Right lobe of liver (tissue), 6 donors: ENCODE measurements at regions not wholly inside any gene's neighbourhood (a gene's known extent, or its start where the extent isn't known, plus 50 kb on each side); places are given as distances from the start of the nearest gene placed in this dataset.
"Not testable (repeated sequence)": the region's sequence is repeated elsewhere in the genome, so short reads cannot be mapped to it uniquely, and the experiment has no call there.

ENCODE experiments used
- ATAC-seq, 4 donors: fragments of 200-7000 bp; cut with Tn5 transposase; one replicate each; pipeline ENCODE4 v1.9.1; 2020; ENCODE audit warnings: mild to moderate bottlenecking in 4 of 4, moderate library complexity in 4 of 4
- DNase-seq, 3 donors: peaks; one replicate each; pipeline ENCODE4 v3.0.0-alpha.2; 2020
- H3K27ac ChIP-seq, 3 donors: fragments of 200-600 bp; one replicate each; pipeline ENCODE4 v1.8.0; 2022
- H3K27me3 ChIP-seq, 2 donors: fragments of 200-600 bp; one replicate each; pipeline ENCODE4 v1.8.0; 2022
- H3K36me3 ChIP-seq, 4 donors: fragments of 200-600 bp; sonication (generic) in 1 of 4; one replicate each; pipeline versions ENCODE4 v1.5.1 to v1.8.0; 2017 to 2022; ENCODE audit warnings: control low read depth in 1 of 4
- H3K4me1 ChIP-seq, 4 donors: fragments of 200-600 bp; sonication (generic) in 1 of 4; one replicate each; pipeline versions ENCODE4 v1.5.1 to v1.8.0; 2017 to 2022; ENCODE audit warnings: control low read depth in 1 of 4
- H3K4me3 ChIP-seq, 3 donors: fragments of 200-600 bp; one replicate each; pipeline ENCODE4 v1.8.0; 2022
- H3K9me3 ChIP-seq, 4 donors: fragments of 200-600 bp; sonication (generic) in 1 of 4; one replicate each; pipeline versions ENCODE4 v1.5.1 to v1.8.0; 2017 to 2022; ENCODE audit warnings: control low read depth in 1 of 4
- CTCF ChIP-seq, 4 donors: fragments of 200-600 bp in 3 of 4; fragments of 450-650 bp in 1 of 4; IDR thresholded peaks; one replicate each; pipeline versions ENCODE4 v1.5.1 to v1.8.0; 2016 to 2022; ENCODE audit warnings: antibody characterized with exemption in 4 of 4, mild to moderate bottlenecking in 2 of 4
- POLR2A ChIP-seq: fragments of 450-650 bp; IDR thresholded peaks from one replicate; pipeline ENCODE4 v1.6.1; 2017; ENCODE audit warnings: antibody characterized with exemption, mild to moderate bottlenecking
- WGBS: methylation state at CpG from one replicate; pipeline ENCODE4 v1.1.6; 2018; ENCODE audit warnings: low coverage, low lambda C conversion rate; ENCODE audit not compliant: insufficient coverage; ENCODE audit errors: missing lambda C conversion rate; 5-methylcytosine and 5-hydroxymethylcytosine counted together
- intact Hi-C, 2 donors: fragments of 100-400 bp; cut with DNase I; formaldehyde crosslinking; loops; one replicate each; pipeline versions ENCODE4 v1.11.2 to v1.14.1; 2022
- donor health status: DM: no; HTN: yes; CAD: no.
- donor health status: DM: no; HTN: no; CAD: no.
- donor health status: DM: no; HTN: no; CAD: no.
- donor health status: DM: no; HTN: yes; CAD: no.
- donor health status: DM: no; HTN: yes; CAD: no.

GRCh38 chr16:52676959-52677358, 130.0 kb upstream of the TOX3 start:
- Histone ChIP-seq H3K27me3 (no peaks in the 10 kb centered on the region), H3K4me3 (no peak overlapping the region), H3K9me3 (no peaks in the 10 kb centered on the region), H3K36me3 (no peaks in the 10 kb centered on the region), H3K4me1 (peaks cover 0 to 3% (median 0%) of the 10 kb centered on the region in 4 donors), H3K27ac (no peak overlapping the region)
- intact Hi-C loops = no loop called here
- DNase-seq (no peak), ATAC-seq (peak in 1 of 4 donors; percentile 45)
- no peak for TF ChIP-seq CTCF (IDR thresholded peaks at IDR 0.05)
- no peak for TF ChIP-seq POLR2A

GRCh38 chr16:52671590-52671989, 124.6 kb upstream of the TOX3 start:
- no peaks in the 10 kb centered on the region for H3K4me1 ChIP-seq
- intact Hi-C loops = no loop called here
- TF ChIP-seq POLR2A = no peak
- no peak for TF ChIP-seq CTCF (IDR thresholded peaks at IDR 0.05)
- no peak for ATAC-seq
- WGBS = 79% methylated on average over 1 of the region's 1 CpG
- H3K27ac ChIP-seq = no peak overlapping the region
- no peak for DNase-seq
- no peaks in the 10 kb centered on the region for H3K9me3 ChIP-seq
- H3K4me3 ChIP-seq = no peak overlapping the region
- no peaks in the 10 kb centered on the region for H3K36me3 ChIP-seq
- no peaks in the 10 kb centered on the region for H3K27me3 ChIP-seq

GRCh38 chr16:52657924-52658323, 111.0 kb upstream of the TOX3 start:
- H3K4me3 ChIP-seq = no peak overlapping the region
- H3K9me3 ChIP-seq = peaks cover 0 to 7% (median under 1%) of the 10 kb centered on the region in 4 donors
- no peak overlapping the region for H3K27ac ChIP-seq
- no peaks in the 10 kb centered on the region for H3K27me3 ChIP-seq
- H3K36me3 ChIP-seq = no peaks in the 10 kb centered on the region
- DNase-seq = no peak
- intact Hi-C loops = no loop called here
- TF ChIP-seq CTCF (IDR thresholded peaks at IDR 0.05) (no peak), POLR2A (no peak)
- ATAC-seq = no peak
- H3K4me1 ChIP-seq = no peaks in the 10 kb centered on the region
- 70% methylated on average over 2 of the region's 3 CpGs for WGBS

GRCh38 chr16:52655916-52656315, 109.0 kb upstream of the TOX3 start:
- ATAC-seq, H3K4me1 ChIP-seq, intact Hi-C loops: not testable (repeated sequence)

GRCh38 chr16:52655156-52655555, 108.2 kb upstream of the TOX3 start:
- DNase-seq, H3K27ac ChIP-seq, H3K27me3 ChIP-seq, H3K4me3 ChIP-seq, H3K36me3 ChIP-seq, H3K9me3 ChIP-seq, intact Hi-C loops, ATAC-seq, H3K4me1 ChIP-seq: not testable (repeated sequence)
- WGBS = 85% methylated on average over 9 of the region's 17 CpGs

More at GRCh38 chr16:52655916-52656315, 109.0 kb upstream of the TOX3 start:
- WGBS = 55% methylated on average over 4 of the region's 7 CpGs
- not testable (repeated sequence) for H3K9me3 ChIP-seq, H3K36me3 ChIP-seq, DNase-seq, H3K4me3 ChIP-seq, H3K27ac ChIP-seq, H3K27me3 ChIP-seq

GRCh38 chr16:52652033-52652432, 105.1 kb upstream of the TOX3 start:
- intact Hi-C loops = no loop called here
- no peak overlapping the region for H3K27ac ChIP-seq
- DNase-seq (no peak), ATAC-seq (no peak)
- H3K4me3 ChIP-seq = no peak overlapping the region
- H3K9me3 ChIP-seq = no peaks in the 10 kb centered on the region
- H3K27me3 ChIP-seq = no peaks in the 10 kb centered on the region
- no peaks in the 10 kb centered on the region for H3K36me3 ChIP-seq
- 80% methylated on average over 2 of the region's 4 CpGs for WGBS
- H3K4me1 ChIP-seq = no peaks in the 10 kb centered on the region
- TF ChIP-seq POLR2A (no peak), CTCF (IDR thresholded peaks at IDR 0.05) (no peak)
